GM12873 (cell line): ENCODE measurements at regions not wholly inside any gene's neighbourhood (a gene's known extent, or its start where the extent isn't known, plus 50 kb on each side); places are given as distances from the start of the nearest gene placed in this dataset.

Source experiments
- CTCF ChIP-seq: IDR thresholded peaks from 2 replicates; pipeline ENCODE4 v1.5.1; 2012; ENCODE audit warnings: low read depth, mild to moderate bottlenecking, moderate library complexity, low read length, control low read depth; ENCODE audit not compliant: insufficient read depth; ENCODE audit errors: missing control alignments

- no peak for TF ChIP-seq CTCF
Observed at GRCh38 chr3:71919572-71919971, 134.6 kb upstream of the PROK2 start.

DNA sequence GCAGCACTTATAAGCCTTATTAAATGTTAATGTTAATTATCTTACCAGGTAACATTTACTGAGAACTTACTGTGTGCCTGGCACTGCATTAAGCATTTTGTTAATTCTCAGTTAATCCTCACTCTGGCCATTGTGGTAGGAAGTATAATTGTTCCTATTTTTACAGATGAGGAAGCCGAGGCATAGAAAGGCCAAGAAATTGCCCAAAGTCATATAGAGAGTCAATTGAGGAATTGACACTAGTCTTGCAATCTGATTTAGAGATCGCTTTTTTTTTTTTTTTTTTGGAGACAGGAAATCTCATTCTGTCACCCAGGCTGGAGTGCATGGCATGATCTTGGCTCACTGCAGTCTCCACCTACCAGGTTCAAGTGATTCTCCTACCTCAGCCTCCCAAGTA lies 132.6 kb upstream of the PROK2 start:
- no peak for TF ChIP-seq CTCF

DNA sequence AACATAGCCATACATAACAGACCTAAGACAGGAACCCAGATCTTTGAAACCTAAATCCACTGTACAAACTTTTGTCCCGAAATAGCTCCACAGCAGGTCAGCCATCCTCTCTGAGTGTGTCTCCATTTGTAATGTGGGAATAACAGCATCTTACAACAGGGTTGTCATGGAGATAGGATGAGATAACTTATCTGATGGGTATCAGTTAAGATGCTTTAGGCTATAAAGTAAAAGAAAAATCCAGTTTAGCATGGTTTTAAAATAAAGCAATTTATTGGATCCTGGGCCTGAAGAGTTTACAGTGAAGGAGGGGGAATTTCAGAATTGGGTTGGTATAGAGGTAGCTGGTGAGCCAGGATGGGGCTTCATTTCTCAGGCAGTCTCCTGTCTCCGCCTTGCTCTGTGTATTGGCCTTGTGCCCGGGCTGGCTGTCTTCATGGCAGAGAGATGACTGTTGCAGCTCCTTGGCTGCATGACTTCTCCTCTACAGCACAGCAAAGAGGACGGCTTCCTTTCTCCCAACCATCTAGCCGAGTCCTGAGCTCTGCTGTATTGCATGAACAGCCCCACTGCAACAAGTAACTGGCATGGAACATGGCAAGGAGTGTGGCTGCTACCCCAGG lies 131.9 kb upstream of the PROK2 start:
- TF ChIP-seq CTCF: no peak

GRCh38 chr3:71912839-71913495 lies 128.0 kb upstream of the PROK2 start:
- TF ChIP-seq CTCF: no peak

DNA sequence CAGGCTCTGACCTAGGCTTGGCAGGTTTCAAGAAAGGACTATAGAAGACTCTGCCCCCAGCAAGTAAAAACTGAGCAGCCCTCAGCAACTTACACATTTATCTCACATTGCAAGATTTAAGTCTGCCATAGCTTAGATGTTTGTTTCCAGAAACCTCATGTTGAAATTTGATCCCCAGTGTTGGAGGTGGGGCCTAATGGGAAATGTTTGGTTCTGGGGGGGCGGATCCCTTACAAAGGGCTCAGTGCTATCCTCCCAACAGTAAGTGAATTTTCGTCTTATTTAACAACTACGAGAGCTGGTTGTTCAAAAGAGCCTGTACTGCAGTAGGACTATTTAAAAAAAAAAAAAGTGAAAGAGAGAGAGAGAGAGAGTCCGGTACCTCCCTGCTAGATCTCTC lies 125.2 kb upstream of the PROK2 start:
- no peak for TF ChIP-seq CTCF

- no peak for TF ChIP-seq CTCF
Observed at GRCh38 chr3:71907996-71908395, 123.0 kb upstream of the PROK2 start.

DNA sequence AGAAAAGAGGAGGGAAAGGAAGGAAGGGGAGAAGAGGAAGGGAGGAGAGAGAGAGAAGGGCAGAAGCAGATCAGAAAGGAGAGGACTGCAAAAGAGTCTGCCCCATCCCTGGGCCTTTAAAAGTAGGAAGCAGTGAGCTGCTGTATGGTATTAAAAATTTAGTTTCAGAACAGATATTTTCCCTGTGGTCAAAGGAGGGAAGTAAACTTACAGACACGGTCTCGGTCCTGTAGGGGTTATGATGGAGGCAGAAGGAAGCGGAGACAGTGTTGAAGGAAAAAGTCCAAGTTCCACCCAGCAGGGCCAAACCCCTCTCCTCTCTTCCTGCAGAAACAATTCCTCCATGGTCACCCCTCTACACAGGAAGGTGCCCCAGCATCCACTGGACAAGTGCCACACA lies 122.0 kb upstream of the PROK2 start:
- no peak for TF ChIP-seq CTCF
